Neural progenitor cell (in vitro differentiated cells): ENCODE measurements at regions not wholly inside any gene's neighbourhood (a gene's known extent, or its start where the extent isn't known, plus 50 kb on each side); places are given as distances from the start of the nearest gene placed in this dataset.

ENCODE experiments used
- EZH2phosphoT487 ChIP-seq: fragments of 200-600 bp; sonication (generic); IDR thresholded peaks from 2 replicates; pipeline ENCODE4 v1.6.1; 2017; ENCODE audit warnings: antibody characterized with exemption
- TF ChIP-seq, protein P1 (sequence below): fragments of 200-600 bp; sonication (generic); IDR thresholded peaks from 2 replicates; pipeline ENCODE4 v1.5.1; 2017; ENCODE audit warnings: antibody characterized with exemption, mild to moderate bottlenecking

- TF ChIP-seq, protein P1, sequence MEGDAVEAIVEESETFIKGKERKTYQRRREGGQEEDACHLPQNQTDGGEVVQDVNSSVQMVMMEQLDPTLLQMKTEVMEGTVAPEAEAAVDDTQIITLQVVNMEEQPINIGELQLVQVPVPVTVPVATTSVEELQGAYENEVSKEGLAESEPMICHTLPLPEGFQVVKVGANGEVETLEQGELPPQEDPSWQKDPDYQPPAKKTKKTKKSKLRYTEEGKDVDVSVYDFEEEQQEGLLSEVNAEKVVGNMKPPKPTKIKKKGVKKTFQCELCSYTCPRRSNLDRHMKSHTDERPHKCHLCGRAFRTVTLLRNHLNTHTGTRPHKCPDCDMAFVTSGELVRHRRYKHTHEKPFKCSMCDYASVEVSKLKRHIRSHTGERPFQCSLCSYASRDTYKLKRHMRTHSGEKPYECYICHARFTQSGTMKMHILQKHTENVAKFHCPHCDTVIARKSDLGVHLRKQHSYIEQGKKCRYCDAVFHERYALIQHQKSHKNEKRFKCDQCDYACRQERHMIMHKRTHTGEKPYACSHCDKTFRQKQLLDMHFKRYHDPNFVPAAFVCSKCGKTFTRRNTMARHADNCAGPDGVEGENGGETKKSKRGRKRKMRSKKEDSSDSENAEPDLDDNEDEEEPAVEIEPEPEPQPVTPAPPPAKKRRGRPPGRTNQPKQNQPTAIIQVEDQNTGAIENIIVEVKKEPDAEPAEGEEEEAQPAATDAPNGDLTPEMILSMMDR, result no peak
- no peak for TF ChIP-seq EZH2phosphoT487
Measured at GRCh38 chr10:113382691-113383090, 170.2 kb upstream of the HABP2 start.
